Activated naive CD8-positive, alpha-beta T cell treated with anti-CD3 and anti-CD28 coated beads, Interleukin-2, amount 50 U/mL, for 24 hours (primary cell): ENCODE measurements at regions not wholly inside any gene's neighbourhood (a gene's known extent, or its start where the extent isn't known, plus 50 kb on each side); places are given as distances from the start of the nearest gene placed in this dataset.

Experiments used
- ATAC-seq: fragments of 150-1000 bp; cut with Tn5 transposase; one replicate; pipeline ENCODE4 v1.10.0; 2021
- DNase-seq: peaks from one replicate; pipeline ENCODE4 v3.0.0; 2021
- H3K27ac Mint-ChIP-seq: one replicate; pipeline ENCODE4 v1.8.0; 2021; ENCODE audit warnings: mild to moderate bottlenecking, mixed read lengths
- H3K27me3 Mint-ChIP-seq: one replicate; pipeline ENCODE4 v1.8.0; 2021; ENCODE audit warnings: mixed read lengths
- H3K36me3 Mint-ChIP-seq: one replicate; pipeline ENCODE4 v1.8.0; 2021; ENCODE audit warnings: low read depth, mixed read lengths
- H3K4me1 Mint-ChIP-seq: one replicate; pipeline ENCODE4 v1.8.0; 2021; ENCODE audit warnings: mixed read lengths
- H3K4me3 Mint-ChIP-seq: one replicate; pipeline ENCODE4 v1.8.0; 2021; ENCODE audit warnings: mild to moderate bottlenecking, moderate library complexity, mixed read lengths
- H3K9me3 Mint-ChIP-seq: one replicate; pipeline ENCODE4 v1.8.0; 2021; ENCODE audit warnings: mixed read lengths

DNA sequence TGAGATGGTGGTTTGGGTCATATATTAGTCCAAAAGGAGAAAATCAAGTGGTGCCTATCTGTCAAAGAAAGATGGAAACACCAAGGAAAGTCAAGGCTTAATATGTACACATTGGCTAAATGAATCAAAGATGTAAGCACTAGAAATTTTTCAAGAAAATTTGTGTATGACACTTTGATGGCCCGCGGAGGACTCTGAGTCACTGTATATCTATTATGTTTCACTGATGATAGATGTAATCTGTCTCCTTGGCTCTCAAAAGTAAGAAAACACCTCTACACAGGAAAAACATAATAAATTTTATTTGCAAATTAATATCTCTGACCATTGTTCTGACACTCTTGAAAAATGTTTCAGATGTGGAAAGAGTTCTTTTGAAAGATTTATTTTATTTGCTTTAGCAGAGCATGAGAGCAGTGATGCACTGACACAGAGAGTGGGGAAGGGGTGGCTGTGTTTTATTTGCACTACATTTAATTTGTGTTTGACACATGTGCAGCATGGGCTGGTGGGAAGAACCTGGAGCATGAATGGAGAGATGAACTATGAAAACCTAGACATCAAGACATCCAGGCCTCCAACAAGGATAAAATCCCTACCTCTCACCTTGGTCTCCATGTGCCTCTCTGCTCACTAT is 180.8 kb upstream of the GAS1 start:
- H3K4me3 Mint-ChIP-seq: no peak overlapping the region
- DNase-seq (no peak), ATAC-seq (no peak)
- peaks cover 12% of the 10 kb centered on the region for H3K27me3 Mint-ChIP-seq
- no peaks in the 10 kb centered on the region for H3K36me3 Mint-ChIP-seq
- no peak overlapping the region for H3K27ac Mint-ChIP-seq
- peaks cover 4% of the 10 kb centered on the region for H3K4me1 Mint-ChIP-seq
- peaks cover 23% of the 10 kb centered on the region for H3K9me3 Mint-ChIP-seq

DNA sequence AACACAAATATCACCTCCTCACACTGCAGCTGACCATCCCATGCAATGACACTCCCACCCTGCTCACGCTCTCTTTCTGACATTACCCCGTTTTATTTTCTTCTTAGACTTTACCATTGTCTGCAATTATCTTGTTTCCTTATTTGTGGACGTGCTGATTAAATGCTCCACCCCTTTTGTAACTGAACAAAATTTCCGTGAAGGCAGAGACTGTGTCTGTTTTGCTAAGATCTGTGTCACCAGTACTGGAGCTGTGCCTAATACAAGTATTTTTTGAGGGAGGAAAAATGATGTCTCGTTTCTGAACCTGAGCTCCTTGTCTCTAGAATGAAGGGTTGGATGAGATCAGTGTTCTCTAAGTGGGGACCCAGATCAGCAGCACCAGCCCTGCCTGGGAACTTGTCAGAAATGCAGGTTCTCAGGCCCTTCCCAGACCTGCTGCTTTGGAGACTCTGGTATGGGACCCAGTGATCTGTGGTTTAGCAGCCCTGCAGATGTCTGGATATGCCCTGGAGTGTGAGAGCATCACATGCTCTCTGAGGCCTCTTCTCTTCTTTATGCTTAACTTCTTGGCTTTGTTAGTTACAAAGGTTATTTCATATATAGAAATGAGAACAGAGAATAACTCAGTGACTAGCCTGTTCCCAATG is 181.7 kb upstream of the GAS1 start:
- peaks cover 27% of the 10 kb centered on the region for H3K9me3 Mint-ChIP-seq
- ATAC-seq (no peak), DNase-seq (no peak)
- no peak overlapping the region for H3K4me3 Mint-ChIP-seq
- no peaks in the 10 kb centered on the region for H3K4me1 Mint-ChIP-seq
- no peak overlapping the region for H3K27ac Mint-ChIP-seq
- no peaks in the 10 kb centered on the region for H3K36me3 Mint-ChIP-seq
- H3K27me3 Mint-ChIP-seq: peaks cover 12% of the 10 kb centered on the region

DNA sequence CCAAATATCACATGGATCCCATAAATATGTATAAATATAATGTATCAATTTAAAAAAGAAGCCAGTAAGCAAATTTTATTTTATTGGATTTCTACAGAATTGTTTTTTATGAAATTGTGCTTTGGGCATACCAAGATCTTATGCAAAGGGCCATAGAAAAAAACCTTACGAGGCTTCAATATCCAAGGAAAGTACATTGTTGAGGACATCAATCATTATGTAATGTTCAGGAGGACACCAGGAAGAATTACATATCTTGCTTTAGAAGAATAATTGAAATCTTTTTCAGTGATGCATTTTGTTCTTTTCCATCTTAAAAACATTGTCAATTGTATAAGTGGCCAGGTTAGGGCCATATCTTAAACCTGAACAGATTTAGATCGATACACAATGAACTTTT is 187.8 kb upstream of the GAS1 start:
- Mint-ChIP-seq H3K27ac (no peak overlapping the region), H3K9me3 (peaks cover 22% of the 10 kb centered on the region), H3K36me3 (no peaks in the 10 kb centered on the region), H3K27me3 (no peaks in the 10 kb centered on the region), H3K4me1 (no peaks in the 10 kb centered on the region), H3K4me3 (no peak overlapping the region)
- ATAC-seq (no peak), DNase-seq (no peak)

DNA sequence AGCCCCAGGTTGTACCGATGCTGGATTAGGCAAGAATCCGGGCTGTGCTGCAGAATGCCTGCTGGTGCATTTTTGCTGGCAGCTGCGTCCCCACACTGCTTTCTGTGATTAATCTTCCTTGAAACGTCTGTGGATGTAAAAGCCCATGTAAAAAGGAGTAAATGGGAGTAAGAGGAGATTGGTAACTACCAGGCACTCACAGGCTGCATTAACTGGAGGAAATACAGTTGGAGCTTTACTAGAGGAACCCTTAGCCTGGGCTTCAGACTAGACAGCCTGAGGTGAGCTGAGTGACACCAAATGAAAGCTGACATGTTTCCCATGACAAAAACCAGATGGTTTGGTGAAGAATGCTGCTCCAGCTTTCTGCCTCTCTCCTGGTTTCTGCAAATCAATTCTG is 190.4 kb upstream of the GAS1 start:
- DNase-seq: no peak
- no peak for ATAC-seq
- Mint-ChIP-seq H3K27ac (no peak overlapping the region), H3K36me3 (no peaks in the 10 kb centered on the region), H3K4me3 (no peak overlapping the region), H3K9me3 (peaks cover 16% of the 10 kb centered on the region), H3K27me3 (peaks cover 6% of the 10 kb centered on the region), H3K4me1 (no peaks in the 10 kb centered on the region)

DNA sequence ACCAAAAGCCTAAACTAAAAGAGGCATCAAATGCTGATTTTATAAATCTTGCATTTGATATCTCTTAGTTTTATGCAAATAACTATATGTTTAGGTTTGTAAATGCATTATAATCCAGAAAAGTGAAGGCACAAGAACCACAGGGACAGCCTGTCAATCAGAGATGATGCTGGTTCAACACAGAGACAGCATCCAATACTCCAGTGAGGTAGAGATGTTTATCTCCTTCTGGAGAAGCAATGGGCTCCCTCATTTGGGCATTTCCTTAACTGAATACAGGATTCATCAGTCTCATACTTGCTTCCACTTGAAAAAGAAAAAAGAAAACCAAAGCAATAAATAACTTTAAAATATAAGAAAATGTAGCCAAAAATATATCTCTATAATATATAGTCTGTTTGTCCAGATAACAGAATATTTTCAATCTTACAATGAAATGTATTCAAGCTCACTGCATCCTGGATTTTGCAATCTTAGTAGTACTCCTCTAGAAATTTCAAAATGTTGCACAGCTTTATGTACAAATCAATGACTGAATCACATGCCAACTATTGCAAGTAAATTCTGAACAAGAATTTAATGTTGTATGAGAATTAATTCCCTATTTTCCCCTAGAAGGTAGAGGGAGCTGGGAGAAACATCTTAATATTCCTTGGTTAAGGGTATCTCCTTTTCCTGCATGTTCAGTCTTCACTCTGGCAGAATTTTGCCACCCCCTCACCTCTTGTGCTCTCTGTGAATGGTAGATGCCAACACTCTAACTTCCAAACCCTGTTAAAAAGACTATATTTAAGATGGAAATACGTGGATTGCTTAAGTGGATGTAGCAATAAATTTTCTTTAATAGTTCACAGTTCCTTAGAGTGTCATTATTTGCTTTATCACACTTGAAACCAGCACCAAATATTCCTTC is 191.1 kb upstream of the GAS1 start:
- Mint-ChIP-seq H3K36me3 (no peaks in the 10 kb centered on the region), H3K4me3 (no peak overlapping the region), H3K9me3 (peaks cover 10% of the 10 kb centered on the region), H3K27me3 (peaks cover 6% of the 10 kb centered on the region), H3K4me1 (no peaks in the 10 kb centered on the region), H3K27ac (no peak overlapping the region)
- DNase-seq (no peak), ATAC-seq (no peak)

DNA sequence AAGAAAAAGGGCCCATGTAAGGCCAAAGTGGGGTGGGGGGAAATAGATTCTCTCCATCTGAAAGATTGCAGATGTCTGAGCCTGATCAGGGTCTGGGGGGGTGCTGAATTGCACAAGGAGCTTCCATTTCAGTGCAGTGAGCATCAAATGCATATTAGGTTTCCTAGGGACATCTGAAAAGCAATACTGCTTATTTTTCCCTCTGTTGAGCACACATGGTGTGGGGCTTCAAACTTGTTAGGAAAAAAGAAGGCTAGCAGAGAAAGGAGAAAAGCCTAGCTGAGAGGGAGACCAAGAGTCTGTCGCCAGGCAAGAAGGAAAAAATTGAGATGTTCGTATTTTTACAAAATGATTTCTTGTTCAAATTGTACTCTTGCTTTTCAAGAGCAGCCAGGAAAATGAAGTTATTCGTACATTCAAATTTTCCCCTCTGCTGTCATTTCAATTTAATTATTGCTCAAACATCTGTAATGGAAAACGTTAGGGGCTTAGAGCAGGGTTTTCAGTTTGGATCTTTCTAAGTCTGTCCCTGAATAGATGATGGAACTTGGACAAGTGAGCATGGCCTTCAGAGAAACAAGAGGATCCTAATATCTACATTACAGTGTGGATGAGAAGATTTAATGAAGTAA is 191.9 kb upstream of the GAS1 start:
- Mint-ChIP-seq H3K36me3 (no peaks in the 10 kb centered on the region), H3K27ac (no peak overlapping the region), H3K27me3 (peaks cover 9% of the 10 kb centered on the region), H3K4me1 (no peaks in the 10 kb centered on the region), H3K4me3 (no peak overlapping the region), H3K9me3 (peaks cover 8% of the 10 kb centered on the region)
- ATAC-seq: no peak
- DNase-seq: no peak

DNA sequence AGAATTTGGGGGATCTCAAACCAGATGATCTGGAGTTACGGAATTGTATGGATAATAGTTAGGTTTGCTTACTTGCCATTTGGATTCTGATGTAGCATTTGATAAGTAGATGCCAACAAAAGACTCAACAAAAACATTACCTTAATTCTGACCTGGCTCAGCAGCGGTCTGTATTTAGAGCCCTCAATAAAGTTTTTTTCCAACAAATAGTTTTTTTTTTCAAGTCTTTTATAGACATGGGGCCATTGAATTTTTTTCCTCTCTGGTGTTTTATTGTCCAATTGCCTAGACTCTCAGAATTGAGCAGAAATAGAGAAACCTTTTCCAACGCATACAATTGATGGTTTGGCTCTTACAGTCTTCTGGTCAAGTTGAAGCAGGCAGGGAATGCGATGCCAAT is 192.8 kb upstream of the GAS1 start:
- Mint-ChIP-seq H3K4me1 (no peaks in the 10 kb centered on the region), H3K27me3 (peaks cover 14% of the 10 kb centered on the region), H3K9me3 (peaks cover 3% of the 10 kb centered on the region), H3K27ac (no peak overlapping the region), H3K4me3 (no peak overlapping the region), H3K36me3 (no peaks in the 10 kb centered on the region)
- DNase-seq (no peak), ATAC-seq (no peak)

DNA sequence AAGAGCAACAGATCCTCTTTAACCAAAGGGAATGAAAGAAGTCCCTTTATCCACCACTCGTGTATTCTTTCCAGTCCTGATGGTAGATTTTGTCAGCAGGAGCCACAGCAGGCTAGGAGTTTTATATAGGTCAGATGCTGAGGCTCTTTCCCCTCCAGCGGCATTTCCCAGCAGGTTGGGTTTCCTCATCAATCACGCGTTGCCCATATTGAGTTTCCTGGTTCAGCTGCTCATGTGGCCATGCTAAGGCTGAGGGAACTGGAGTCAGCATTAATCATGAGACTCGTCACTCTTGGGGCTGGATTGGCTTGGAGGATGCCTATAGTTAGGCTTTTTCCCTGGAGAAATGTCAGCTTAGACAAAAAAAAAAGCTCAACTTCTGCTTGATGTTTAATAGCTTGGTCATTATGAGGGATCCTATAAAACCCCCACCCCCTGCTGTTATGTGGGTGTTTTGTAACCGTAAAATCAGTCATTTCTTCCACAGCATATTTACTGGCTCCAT is 193.4 kb upstream of the GAS1 start:
- DNase-seq (no peak), ATAC-seq (no peak)
- Mint-ChIP-seq H3K27ac (no peak overlapping the region), H3K9me3 (peaks cover 3% of the 10 kb centered on the region), H3K4me1 (no peaks in the 10 kb centered on the region), H3K36me3 (no peaks in the 10 kb centered on the region), H3K27me3 (peaks cover 14% of the 10 kb centered on the region), H3K4me3 (no peak overlapping the region)

DNA sequence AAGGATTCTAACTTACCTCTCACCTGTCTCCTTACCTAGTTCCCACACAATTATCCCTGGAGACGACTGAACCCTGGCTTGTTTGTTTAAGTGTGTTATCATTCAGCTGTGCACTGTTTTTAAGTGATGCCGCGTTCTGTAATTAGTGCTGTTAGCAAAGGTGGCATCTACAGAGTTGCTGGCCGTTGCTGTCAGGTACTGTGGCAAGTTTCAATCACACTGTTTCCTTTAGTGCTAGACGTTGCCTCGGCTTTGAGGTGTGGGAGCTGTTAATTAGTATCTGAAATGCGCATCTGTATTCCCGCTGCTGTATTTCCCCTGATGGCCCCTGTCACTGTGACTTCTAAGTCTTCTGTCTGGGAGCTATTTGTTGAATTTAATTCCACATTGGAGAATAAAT is 193.8 kb upstream of the GAS1 start:
- ATAC-seq (no peak), DNase-seq (no peak)
- Mint-ChIP-seq H3K27me3 (peaks cover 14% of the 10 kb centered on the region), H3K4me3 (no peak overlapping the region), H3K36me3 (no peaks in the 10 kb centered on the region), H3K9me3 (peaks cover 3% of the 10 kb centered on the region), H3K4me1 (no peaks in the 10 kb centered on the region), H3K27ac (no peak overlapping the region)

DNA sequence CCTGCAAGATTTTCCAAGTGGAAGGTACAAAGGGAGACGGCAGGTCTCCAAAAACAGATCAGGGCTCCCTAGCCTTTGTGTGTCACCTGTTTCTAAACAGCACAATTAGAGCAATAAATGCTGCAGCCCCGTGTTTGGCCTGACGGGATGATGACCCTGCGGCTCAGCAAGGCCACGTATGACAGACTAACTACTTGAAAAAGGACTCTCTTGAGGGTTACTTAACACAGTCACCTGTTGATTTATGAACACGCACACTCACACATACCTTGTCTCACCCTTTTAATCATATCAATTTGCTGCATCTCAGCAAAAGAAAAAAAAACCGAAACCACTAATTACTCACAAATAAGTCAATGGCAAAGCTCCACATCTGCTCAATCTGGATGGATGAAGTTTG is 199.6 kb upstream of the GAS1 start:
- Mint-ChIP-seq H3K4me1 (peaks cover 1% of the 10 kb centered on the region), H3K9me3 (peaks cover 3% of the 10 kb centered on the region), H3K27ac (no peak overlapping the region), H3K4me3 (no peak overlapping the region), H3K36me3 (no peaks in the 10 kb centered on the region), H3K27me3 (peaks cover 44% of the 10 kb centered on the region)
- DNase-seq: no peak
- no peak for ATAC-seq

DNA sequence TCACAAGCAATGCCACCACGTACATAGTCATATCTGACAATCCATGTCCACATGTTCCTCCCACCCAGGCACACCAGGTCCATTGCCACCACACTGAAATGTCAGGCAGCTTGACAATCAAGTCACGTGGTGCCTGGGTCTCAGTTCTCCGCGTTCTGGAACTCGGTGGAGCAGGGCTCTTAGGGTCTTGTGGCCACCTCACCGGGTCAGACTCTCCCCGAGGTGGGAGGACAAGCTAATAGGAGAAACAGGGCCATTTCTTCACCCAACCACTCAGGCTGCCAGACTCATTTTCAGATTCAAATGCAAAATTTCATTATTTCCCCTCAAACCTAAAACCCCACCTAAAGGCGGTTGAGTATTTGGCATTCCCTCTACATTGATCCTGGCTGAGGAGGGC is 200.5 kb upstream of the GAS1 start:
- ATAC-seq (no peak), DNase-seq (no peak)
- Mint-ChIP-seq H3K9me3 (no peaks in the 10 kb centered on the region), H3K4me3 (no peak overlapping the region), H3K36me3 (no peaks in the 10 kb centered on the region), H3K27ac (no peak overlapping the region), H3K27me3 (peaks cover 47% of the 10 kb centered on the region), H3K4me1 (peaks cover 1% of the 10 kb centered on the region)

DNA sequence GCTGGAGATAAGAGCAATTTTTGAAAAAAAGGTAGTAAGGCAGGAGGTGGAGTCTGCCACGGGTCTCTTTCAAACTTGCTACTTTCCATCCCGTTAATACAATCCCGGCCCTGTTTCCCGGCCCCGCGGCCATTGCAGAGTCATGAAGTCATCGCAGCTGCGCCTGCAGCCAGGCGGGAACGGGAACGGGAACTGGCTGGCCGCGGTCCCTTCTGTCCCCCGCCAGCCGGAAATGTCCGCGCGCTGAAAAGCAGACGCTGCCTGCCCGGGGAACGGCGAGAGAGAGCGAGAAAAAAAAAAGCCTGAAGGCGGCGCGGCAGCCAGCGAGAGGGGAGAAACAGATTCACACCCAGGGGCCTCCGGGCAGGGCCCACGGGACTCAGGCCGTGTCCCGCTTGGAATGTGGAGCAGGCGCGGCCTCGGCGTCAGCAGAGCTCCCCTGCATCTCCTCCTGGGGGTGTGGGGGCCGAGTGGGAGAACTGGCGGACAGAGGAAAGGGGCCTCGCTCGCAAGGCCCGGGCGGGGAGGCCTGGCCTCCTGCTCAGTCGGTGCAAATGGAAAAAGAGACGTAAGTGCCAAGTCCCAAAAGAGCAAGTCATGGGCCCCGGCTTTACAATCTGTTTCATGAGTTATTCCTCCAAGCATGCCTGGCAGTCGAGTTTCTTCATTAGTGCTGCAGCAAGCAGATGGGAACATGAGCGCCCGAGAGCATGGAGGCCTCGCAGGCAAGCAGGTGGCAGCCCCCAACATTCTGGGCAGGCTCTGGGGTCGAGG is 201.2 kb upstream of the GAS1 start:
- DNase-seq (no peak), ATAC-seq (no peak)
- Mint-ChIP-seq H3K36me3 (no peaks in the 10 kb centered on the region), H3K27me3 (peaks cover 47% of the 10 kb centered on the region), H3K9me3 (no peaks in the 10 kb centered on the region), H3K4me3 (peak overlapping the region; percentile 61), H3K27ac (no peak overlapping the region), H3K4me1 (peaks cover 1% of the 10 kb centered on the region)

DNA sequence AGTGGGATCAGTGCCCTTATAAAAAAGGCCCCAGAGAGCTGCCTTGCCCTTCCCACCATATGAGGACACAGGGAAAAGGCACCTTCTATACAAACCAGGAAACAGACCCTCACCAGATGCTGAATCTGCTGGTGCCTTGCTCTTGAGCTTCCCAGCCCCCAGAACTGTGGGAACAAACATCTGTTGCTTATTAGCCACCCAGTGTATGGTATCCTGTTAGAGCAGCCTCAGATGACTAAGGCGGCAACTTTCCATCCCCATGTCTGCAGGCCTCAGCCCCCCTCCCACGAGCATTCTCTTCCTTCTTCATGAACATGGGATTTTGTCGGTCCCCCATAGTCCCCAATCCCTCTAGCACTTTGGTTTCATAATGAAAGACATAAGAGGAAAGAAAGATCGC is 202.5 kb upstream of the GAS1 start:
- DNase-seq: no peak
- H3K9me3 Mint-ChIP-seq: no peaks in the 10 kb centered on the region
- H3K27ac Mint-ChIP-seq: no peak overlapping the region
- H3K27me3 Mint-ChIP-seq: peaks cover 39% of the 10 kb centered on the region
- H3K4me3 Mint-ChIP-seq: no peak overlapping the region
- no peaks in the 10 kb centered on the region for H3K36me3 Mint-ChIP-seq
- no peak for ATAC-seq
- H3K4me1 Mint-ChIP-seq: peaks cover 1% of the 10 kb centered on the region

DNA sequence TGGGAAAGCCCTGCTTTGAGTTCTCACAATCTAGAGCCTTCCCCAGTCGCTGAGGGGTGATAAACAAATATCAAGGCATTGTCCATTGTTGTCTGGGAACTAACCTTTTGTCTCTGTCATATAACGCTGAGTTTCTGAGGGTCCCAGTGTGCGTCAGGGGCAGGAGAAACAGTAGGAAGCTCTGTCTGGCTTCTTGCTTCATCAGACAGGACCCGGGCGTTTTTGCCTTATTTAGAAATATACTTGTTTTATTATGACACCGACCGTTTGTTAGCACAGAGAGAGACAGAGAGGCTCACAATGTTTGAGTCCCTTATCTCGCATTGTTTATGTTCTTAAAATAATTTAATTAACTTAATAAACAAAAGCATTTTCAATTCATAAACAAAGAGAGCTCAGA is 204.9 kb upstream of the GAS1 start:
- no peaks in the 10 kb centered on the region for H3K36me3 Mint-ChIP-seq
- H3K27ac Mint-ChIP-seq: no peak overlapping the region
- H3K4me1 Mint-ChIP-seq: peaks cover 1% of the 10 kb centered on the region
- no peaks in the 10 kb centered on the region for H3K9me3 Mint-ChIP-seq
- no peak overlapping the region for H3K4me3 Mint-ChIP-seq
- DNase-seq (no peak), ATAC-seq (no peak)
- peaks cover 32% of the 10 kb centered on the region for H3K27me3 Mint-ChIP-seq
